Pancreas (tissue), 10 donors: ENCODE measurements at regions not wholly inside any gene's neighbourhood (a gene's known extent, or its start where the extent isn't known, plus 50 kb on each side); places are given as distances from the start of the nearest gene placed in this dataset.

ENCODE experiments used
- ATAC-seq, 4 donors: fragments of 200-7000 bp; cut with Tn5 transposase; one replicate each; pipeline versions ENCODE4 v1.8.0 to v1.9.1; 2020; ENCODE audit warnings: mild to moderate bottlenecking in 4 of 4, moderate library complexity in 4 of 4
- DNase-seq, 6 donors: peaks; one replicate each; pipeline ENCODE4 v3.0.0-alpha.2; 2020
- FAIRE-seq: peaks from 2 replicates; lab custom pipeline; 2012; peaks lifted over from hg19 to GRCh38; lab: Jason Lieb, UNC
- H3K27ac ChIP-seq, 4 donors: fragments of 200-600 bp; sonication (generic); 1 replicate in 3 of 4; 2 replicates in 1 of 4; pipeline versions ENCODE4 v1.5.0 to v1.8.0; 2020
- H3K27me3 ChIP-seq, 4 donors: fragments of 200-600 bp; one replicate each; pipeline ENCODE4 v1.8.0; 2021
- H3K36me3 ChIP-seq, 3 donors: fragments of 200-600 bp; sonication (generic) in 1 of 3; one replicate each; pipeline versions ENCODE4 v1.5.0 to v1.8.0; 2020 to 2021
- H3K4me1 ChIP-seq, 3 donors: fragments of 200-600 bp; one replicate each; pipeline ENCODE4 v1.8.0; 2021
- H3K4me3 ChIP-seq, 4 donors: fragments of 200-600 bp; sonication (generic) in 2 of 4; one replicate each; pipeline versions ENCODE4 v1.5.0 to v1.8.0; 2020 to 2021
- H3K9me3 ChIP-seq, 4 donors: fragments of 200-600 bp; one replicate each; pipeline ENCODE4 v1.8.0; 2021
- WGBS, 2 donors: extraction: QIAGEN DNeasy Blood & Tissue Kit; methylation state at CpG; one replicate each; pipeline ENCODE4 v1.1.7; 2013; 5-methylcytosine and 5-hydroxymethylcytosine counted together
- intact Hi-C, 3 donors: fragments of 100-400 bp; cut with DNase I; formaldehyde crosslinking; loops; one replicate each; pipeline versions ENCODE4 v1.11.1 to v1.14.2; 2022
- TF ChIP-seq, protein P1 (sequence below), 4 donors: fragments of 200-600 bp; sonication (generic) in 3 of 4; IDR thresholded peaks; one replicate each; pipeline versions ENCODE4 v1.5.0 to v1.8.0; 2021; ENCODE audit warnings: antibody characterized with exemption in 4 of 4
- donor health status: healthy with polysubstance abuse.
- donor health status: DM: no; HTN: no; CAD: no; lungs with moderate emphysema.
- donor health status: DM: no; HTN: no; CAD: no.
- donor health status: control.
- donor health status: control.
- donor health status: Bipolar disorder and iron deficiency.
- donor health status: DM: yes; HTN: yes; CAD: no.
- donor health status: DM: no; HTN: no; CAD: no.
- donor health status: DM: no; HTN: no; CAD: no.
- donor health status: DM: yes; HTN: yes; CAD: no.

DNA sequence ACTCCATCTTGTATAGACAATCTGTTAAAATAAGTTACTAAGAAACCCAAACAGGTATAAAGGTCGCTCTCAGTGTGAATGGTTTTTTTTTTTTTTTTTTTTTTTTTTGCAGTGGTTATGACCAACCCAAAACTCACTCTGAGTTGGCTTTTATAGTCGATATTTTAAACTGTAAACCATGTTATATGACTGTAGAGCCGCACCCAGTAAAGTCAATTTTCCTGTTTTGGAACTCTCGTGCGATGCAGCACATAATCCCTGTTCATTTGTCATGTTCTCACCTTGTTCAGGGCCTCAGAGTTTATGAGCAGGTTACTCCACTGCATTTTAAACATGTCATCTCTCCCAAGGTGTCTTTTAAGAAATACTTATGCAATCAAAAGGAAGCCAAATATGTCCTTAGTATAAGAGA, 112.5 kb downstream of the KLF5 start:
- no peaks in the 10 kb centered on the region for H3K36me3 ChIP-seq
- no peak overlapping the region for H3K4me3 ChIP-seq
- no peak overlapping the region for H3K27ac ChIP-seq
- TF ChIP-seq, protein P1, sequence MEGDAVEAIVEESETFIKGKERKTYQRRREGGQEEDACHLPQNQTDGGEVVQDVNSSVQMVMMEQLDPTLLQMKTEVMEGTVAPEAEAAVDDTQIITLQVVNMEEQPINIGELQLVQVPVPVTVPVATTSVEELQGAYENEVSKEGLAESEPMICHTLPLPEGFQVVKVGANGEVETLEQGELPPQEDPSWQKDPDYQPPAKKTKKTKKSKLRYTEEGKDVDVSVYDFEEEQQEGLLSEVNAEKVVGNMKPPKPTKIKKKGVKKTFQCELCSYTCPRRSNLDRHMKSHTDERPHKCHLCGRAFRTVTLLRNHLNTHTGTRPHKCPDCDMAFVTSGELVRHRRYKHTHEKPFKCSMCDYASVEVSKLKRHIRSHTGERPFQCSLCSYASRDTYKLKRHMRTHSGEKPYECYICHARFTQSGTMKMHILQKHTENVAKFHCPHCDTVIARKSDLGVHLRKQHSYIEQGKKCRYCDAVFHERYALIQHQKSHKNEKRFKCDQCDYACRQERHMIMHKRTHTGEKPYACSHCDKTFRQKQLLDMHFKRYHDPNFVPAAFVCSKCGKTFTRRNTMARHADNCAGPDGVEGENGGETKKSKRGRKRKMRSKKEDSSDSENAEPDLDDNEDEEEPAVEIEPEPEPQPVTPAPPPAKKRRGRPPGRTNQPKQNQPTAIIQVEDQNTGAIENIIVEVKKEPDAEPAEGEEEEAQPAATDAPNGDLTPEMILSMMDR (IDR thresholded peaks at IDR 0.05) = no peak
- FAIRE-seq (peak; percentile 93), ATAC-seq (peak; percentile 31 to 64 (median 52)), DNase-seq (no peak)
- WGBS, 2 donors = 67 to 70% methylated on average over 5 of the region's 5 CpGs
- H3K27me3 ChIP-seq = no peaks in the 10 kb centered on the region
- intact Hi-C loops = no loop called here
- no peaks in the 10 kb centered on the region for H3K4me1 ChIP-seq
- no peaks in the 10 kb centered on the region for H3K9me3 ChIP-seq

DNA sequence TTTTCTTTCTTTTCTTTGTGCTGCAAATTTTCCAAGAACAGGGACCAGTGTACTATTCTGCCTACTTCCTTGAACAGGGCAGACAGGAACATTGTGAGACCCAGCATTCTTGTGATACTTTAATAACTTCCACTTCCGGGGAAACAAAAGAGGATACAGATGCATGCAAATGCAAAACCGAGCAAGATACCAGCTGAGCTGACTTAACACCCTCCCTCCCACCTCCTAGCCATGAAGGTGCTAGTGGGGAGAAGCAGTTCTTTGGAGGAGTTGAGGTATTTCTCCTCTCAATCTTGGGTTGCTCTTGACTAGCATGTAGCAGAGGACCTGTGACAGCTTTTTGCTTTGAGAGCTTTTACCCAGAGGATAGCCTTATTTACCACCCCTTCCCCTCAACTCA, 111.2 kb downstream of the KLF5 start:
- Histone ChIP-seq H3K36me3 (no peaks in the 10 kb centered on the region), H3K4me3 (no peak overlapping the region), H3K27me3 (no peaks in the 10 kb centered on the region), H3K4me1 (no peaks in the 10 kb centered on the region), H3K27ac (no peak overlapping the region), H3K9me3 (no peaks in the 10 kb centered on the region)
- intact Hi-C loops = no loop called here
- 19 to 27% methylated on average over 2 of the region's 2 CpGs for WGBS, 2 donors
- no peak for DNase-seq
- TF ChIP-seq, protein P1 (IDR thresholded peaks at IDR 0.05) = no peak
- peak in 1 of 4 donors; percentile 29 for ATAC-seq
- no peak for FAIRE-seq

- peak in 1 of 4 donors; percentile 30 for ATAC-seq
- DNase-seq = no peak
Observed at GRCh38 chr13:73168953-73169401, 110.2 kb downstream of the KLF5 start.

GRCh38 chr13:73168226-73168952, 109.6 kb downstream of the KLF5 start:
- ATAC-seq = no peak
- WGBS, 2 donors = 81 to 93% methylated on average over 1 of the region's 1 CpG
- Histone ChIP-seq H3K27ac (no peak overlapping the region), H3K4me1 (no peaks in the 10 kb centered on the region), H3K27me3 (no peaks in the 10 kb centered on the region), H3K36me3 (no peaks in the 10 kb centered on the region), H3K4me3 (no peak overlapping the region), H3K9me3 (no peaks in the 10 kb centered on the region)
- intact Hi-C loops = no loop called here
- DNase-seq = no peak
- TF ChIP-seq, protein P1 (IDR thresholded peaks at IDR 0.05) = no peak
- FAIRE-seq = no peak

More at GRCh38 chr13:73168953-73169401, 110.2 kb downstream of the KLF5 start:
- H3K27me3 ChIP-seq = no peaks in the 10 kb centered on the region
- no peak overlapping the region for H3K27ac ChIP-seq
- no peaks in the 10 kb centered on the region for H3K9me3 ChIP-seq
- FAIRE-seq = no peak
- no peaks in the 10 kb centered on the region for H3K36me3 ChIP-seq
- H3K4me3 ChIP-seq = no peak overlapping the region
- TF ChIP-seq, protein P1 (IDR thresholded peaks at IDR 0.05) = no peak
- intact Hi-C loops = no loop called here
- no peaks in the 10 kb centered on the region for H3K4me1 ChIP-seq
- WGBS, 2 donors = 82 to 89% methylated on average over 8 of the region's 8 CpGs
